ENCODE measurements at regions not wholly inside any gene's neighbourhood (a gene's known extent, or its start where the extent isn't known, plus 50 kb on each side); places are given as distances from the start of the nearest gene placed in this dataset.

GRCh38 chr16:13392341-13392740, 490.9 kb downstream of the SHISA9 start:
- Histone ChIP-seq H3K4me3 (no peak overlapping the region), H3K27me3 (no peaks in the 10 kb centered on the region), H3K36me3 (no peaks in the 10 kb centered on the region), H3K9me3 (peaks cover 0 to 6% (median 0%) of the 10 kb centered on the region in 4 donors), H3K4me1 (no peaks in the 10 kb centered on the region), H3K27ac (no peak overlapping the region)
- DNase-seq: no peak
- 91% methylated on average over 4 of the region's 4 CpGs for WGBS, 2 donors
- ATAC-seq (ENCODE audit: low FRiP score in 2 of 2): no peak
- TF ChIP-seq EP300 (IDR thresholded peaks at IDR 0.05) (no peak), POLR2AphosphoS5 (IDR thresholded peaks at IDR 0.05) (no peak), CTCF (IDR thresholded peaks at IDR 0.05) (no peak), POLR2A (IDR thresholded peaks at IDR 0.05) (no peak)

GRCh38 chr16:13393816-13394215, 492.4 kb downstream of the SHISA9 start:
- DNase-seq (no peak), ATAC-seq (ENCODE audit: low FRiP score in 2 of 2) (no peak)
- no peak overlapping the region for H3K27ac ChIP-seq
- no peaks in the 10 kb centered on the region for H3K4me1 ChIP-seq
- 74 to 86% methylated on average over 7 of the region's 7 CpGs for WGBS, 2 donors
- no peaks in the 10 kb centered on the region for H3K36me3 ChIP-seq
- H3K27me3 ChIP-seq: no peaks in the 10 kb centered on the region
- H3K4me3 ChIP-seq: no peak overlapping the region
- H3K9me3 ChIP-seq: no peaks in the 10 kb centered on the region
- TF ChIP-seq POLR2A (IDR thresholded peaks at IDR 0.05) (no peak), POLR2AphosphoS5 (IDR thresholded peaks at IDR 0.05) (no peak), CTCF (IDR thresholded peaks at IDR 0.05) (no peak)

GRCh38 chr16:13394488-13394887, 493.1 kb downstream of the SHISA9 start:
- ATAC-seq (ENCODE audit: low FRiP score in 2 of 2) (no peak), DNase-seq (no peak)
- no peaks in the 10 kb centered on the region for H3K27me3 ChIP-seq
- no peak overlapping the region for H3K4me3 ChIP-seq
- TF ChIP-seq POLR2A (IDR thresholded peaks at IDR 0.05) (no peak), CTCF (IDR thresholded peaks at IDR 0.05) (no peak), POLR2AphosphoS5 (IDR thresholded peaks at IDR 0.05) (no peak), EP300 (IDR thresholded peaks at IDR 0.05) (no peak)
- no peaks in the 10 kb centered on the region for H3K36me3 ChIP-seq
- H3K27ac ChIP-seq: no peak overlapping the region
- H3K4me1 ChIP-seq: no peaks in the 10 kb centered on the region
- H3K9me3 ChIP-seq: no peaks in the 10 kb centered on the region
- WGBS, 2 donors: 57 to 65% methylated on average over 5 of the region's 5 CpGs

GRCh38 chr16:13397126-13397525, 495.7 kb downstream of the SHISA9 start:
- 81 to 87% methylated on average over 7 of the region's 7 CpGs for WGBS, 2 donors
- DNase-seq: no peak
- Histone ChIP-seq H3K27me3 (no peaks in the 10 kb centered on the region), H3K9me3 (no peaks in the 10 kb centered on the region), H3K4me3 (no peak overlapping the region), H3K36me3 (no peaks in the 10 kb centered on the region), H3K4me1 (no peaks in the 10 kb centered on the region), H3K27ac (no peak overlapping the region)
- TF ChIP-seq POLR2AphosphoS5 (IDR thresholded peaks at IDR 0.05): no peak
- no peak for TF ChIP-seq POLR2A (IDR thresholded peaks at IDR 0.05)
- TF ChIP-seq CTCF (IDR thresholded peaks at IDR 0.05): no peak
- TF ChIP-seq EP300 (IDR thresholded peaks at IDR 0.05): no peak
- no peak for ATAC-seq (ENCODE audit: low FRiP score in 2 of 2)

GRCh38 chr16:13401641-13402040, 500.2 kb downstream of the SHISA9 start:
- ATAC-seq (ENCODE audit: low FRiP score in 2 of 2): no peak
- DNase-seq: no peak
- no peaks in the 10 kb centered on the region for H3K27me3 ChIP-seq
- 77 to 79% methylated on average over 4 of the region's 4 CpGs for WGBS, 2 donors
- no peaks in the 10 kb centered on the region for H3K4me1 ChIP-seq
- TF ChIP-seq EP300 (IDR thresholded peaks at IDR 0.05) (no peak), CTCF (IDR thresholded peaks at IDR 0.05) (no peak), POLR2A (IDR thresholded peaks at IDR 0.05) (no peak)
- H3K36me3 ChIP-seq: no peaks in the 10 kb centered on the region
- H3K9me3 ChIP-seq: no peaks in the 10 kb centered on the region
- no peak overlapping the region for H3K4me3 ChIP-seq
- no peak overlapping the region for H3K27ac ChIP-seq

Data from upper lobe of left lung (tissue), 6 donors.